Activated CD4-positive, alpha-beta T cell treated with anti-CD3 and anti-CD28 coated beads, Interleukin-2, amount 10 ng/mL, durations not matched to agents 7 days and 5 days (primary cell): ENCODE measurements at regions not wholly inside any gene's neighbourhood (a gene's known extent, or its start where the extent isn't known, plus 50 kb on each side); places are given as distances from the start of the nearest gene placed in this dataset.

ENCODE experiments used
- CTCF ChIA-PET: fragments of 350-600 bp; sonication (Branson Sonifier 250); formaldehyde crosslinking; loops from one replicate; lab custom pipeline; 2021; ENCODE audit warnings: antibody characterized with exemption; lab: Charles Lee
- POLR2A ChIA-PET: fragments of 350-600 bp; sonication (Branson Sonifier 250); formaldehyde crosslinking; loops from one replicate; lab custom pipeline; 2021; ENCODE audit warnings: antibody characterized with exemption; lab: Charles Lee
- DNase-seq: peaks from one replicate; pipeline ENCODE4 v3.0.0-alpha.2; 2020
- H3K27ac Mint-ChIP-seq: one replicate; pipeline ENCODE4 v1.8.0; 2021; ENCODE audit warnings: mild to moderate bottlenecking, moderate library complexity, mixed read lengths
- H3K27me3 Mint-ChIP-seq: one replicate; pipeline ENCODE4 v1.8.0; 2021; ENCODE audit warnings: mixed read lengths
- H3K36me3 Mint-ChIP-seq: one replicate; pipeline ENCODE4 v1.8.0; 2021; ENCODE audit warnings: low read depth, mixed read lengths
- H3K4me1 Mint-ChIP-seq: one replicate; pipeline ENCODE4 v1.8.0; 2021; ENCODE audit warnings: mixed read lengths
- H3K4me3 Mint-ChIP-seq: one replicate; pipeline ENCODE4 v1.8.0; 2021; ENCODE audit warnings: mild to moderate bottlenecking, moderate library complexity, mixed read lengths
- H3K9me3 Mint-ChIP-seq: one replicate; pipeline ENCODE4 v1.8.0; 2021; ENCODE audit warnings: mixed read lengths

DNA sequence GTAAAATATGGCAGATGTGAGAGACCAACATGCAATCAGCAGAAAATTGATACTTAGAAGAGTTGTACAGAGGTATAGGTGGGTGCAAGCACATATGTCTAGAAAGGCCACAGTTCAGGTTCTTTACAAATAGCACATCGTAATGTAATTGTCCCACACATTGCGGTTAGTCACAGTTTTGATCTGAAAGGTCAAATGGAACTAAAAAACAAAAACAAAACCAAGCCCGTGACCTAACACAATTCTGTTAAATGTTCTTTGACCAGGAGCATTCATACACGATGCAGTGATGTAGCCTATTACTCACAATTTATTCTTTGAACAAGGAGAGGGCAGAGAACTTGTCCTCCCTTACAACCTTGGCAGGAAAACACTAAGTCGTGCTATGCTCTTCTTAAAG lies 108.9 kb upstream of the MAP4K3 start:
- CTCF ChIA-PET: no interaction called here
- H3K27me3 Mint-ChIP-seq: peaks cover 4% of the 10 kb centered on the region
- no peak for DNase-seq
- H3K9me3 Mint-ChIP-seq: no peaks in the 10 kb centered on the region
- POLR2A ChIA-PET: no interaction called here
- H3K4me3 Mint-ChIP-seq: no peak overlapping the region
- no peaks in the 10 kb centered on the region for H3K4me1 Mint-ChIP-seq
- no peaks in the 10 kb centered on the region for H3K36me3 Mint-ChIP-seq
- H3K27ac Mint-ChIP-seq: no peak overlapping the region

DNA sequence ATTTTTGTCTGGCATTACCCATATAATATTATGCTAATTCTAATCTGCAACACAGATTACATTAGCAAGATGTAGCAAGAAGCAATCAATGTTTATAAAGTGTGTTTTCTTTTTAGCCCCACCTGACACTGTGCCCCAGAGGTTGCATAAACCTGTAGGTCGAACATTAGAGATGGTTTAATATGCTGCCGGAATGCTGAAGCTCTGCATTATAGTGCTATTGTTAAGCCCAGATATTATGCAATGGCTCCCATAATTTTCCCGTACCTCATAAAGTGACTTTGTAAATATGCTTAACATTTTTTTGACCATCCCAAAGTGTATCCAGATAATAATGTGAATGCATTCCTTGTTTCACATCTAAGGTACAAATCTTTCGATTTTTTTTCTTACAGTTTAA lies 109.3 kb upstream of the MAP4K3 start:
- no peak overlapping the region for H3K4me3 Mint-ChIP-seq
- ChIA-PET POLR2A (no interaction called here), CTCF (interaction anchor here (0.8 to 0.9 kb wide), 2 partner anchors 12 to 169 kb away, joined by 3 read pairs; no protein-coding TSS in a partner anchor)
- no peak overlapping the region for H3K27ac Mint-ChIP-seq
- peaks cover 4% of the 10 kb centered on the region for H3K27me3 Mint-ChIP-seq
- no peak for DNase-seq
- H3K36me3 Mint-ChIP-seq: no peaks in the 10 kb centered on the region
- no peaks in the 10 kb centered on the region for H3K4me1 Mint-ChIP-seq
- H3K9me3 Mint-ChIP-seq: no peaks in the 10 kb centered on the region

DNA sequence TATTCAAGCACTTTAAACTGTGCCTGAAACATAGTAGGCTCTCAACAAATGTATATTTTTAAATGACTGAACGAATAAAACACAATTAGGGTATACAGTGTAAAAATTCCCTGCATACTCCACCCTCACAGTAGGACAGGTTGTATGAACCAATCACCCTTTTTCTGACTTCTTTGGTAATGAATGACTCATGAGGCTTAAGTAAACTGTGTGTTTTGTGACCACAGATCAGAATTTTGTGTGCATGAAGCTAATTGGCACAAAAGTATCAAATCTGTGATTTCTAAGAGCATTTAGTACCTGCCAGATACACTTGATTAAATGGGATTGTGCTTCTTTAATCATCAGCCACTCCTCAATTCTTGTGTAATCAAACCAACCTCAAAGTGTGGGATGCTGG lies 109.9 kb upstream of the MAP4K3 start:
- ChIA-PET CTCF (interaction anchor here (0.8 to 1.1 kb wide), 3 partner anchors 13 to 169 kb away, joined by 3 read pairs; no protein-coding TSS in a partner anchor), POLR2A (no interaction called here)
- no peaks in the 10 kb centered on the region for H3K9me3 Mint-ChIP-seq
- H3K4me3 Mint-ChIP-seq: no peak overlapping the region
- H3K27me3 Mint-ChIP-seq: peaks cover 4% of the 10 kb centered on the region
- H3K4me1 Mint-ChIP-seq: no peaks in the 10 kb centered on the region
- H3K36me3 Mint-ChIP-seq: no peaks in the 10 kb centered on the region
- DNase-seq: no peak
- no peak overlapping the region for H3K27ac Mint-ChIP-seq

DNA sequence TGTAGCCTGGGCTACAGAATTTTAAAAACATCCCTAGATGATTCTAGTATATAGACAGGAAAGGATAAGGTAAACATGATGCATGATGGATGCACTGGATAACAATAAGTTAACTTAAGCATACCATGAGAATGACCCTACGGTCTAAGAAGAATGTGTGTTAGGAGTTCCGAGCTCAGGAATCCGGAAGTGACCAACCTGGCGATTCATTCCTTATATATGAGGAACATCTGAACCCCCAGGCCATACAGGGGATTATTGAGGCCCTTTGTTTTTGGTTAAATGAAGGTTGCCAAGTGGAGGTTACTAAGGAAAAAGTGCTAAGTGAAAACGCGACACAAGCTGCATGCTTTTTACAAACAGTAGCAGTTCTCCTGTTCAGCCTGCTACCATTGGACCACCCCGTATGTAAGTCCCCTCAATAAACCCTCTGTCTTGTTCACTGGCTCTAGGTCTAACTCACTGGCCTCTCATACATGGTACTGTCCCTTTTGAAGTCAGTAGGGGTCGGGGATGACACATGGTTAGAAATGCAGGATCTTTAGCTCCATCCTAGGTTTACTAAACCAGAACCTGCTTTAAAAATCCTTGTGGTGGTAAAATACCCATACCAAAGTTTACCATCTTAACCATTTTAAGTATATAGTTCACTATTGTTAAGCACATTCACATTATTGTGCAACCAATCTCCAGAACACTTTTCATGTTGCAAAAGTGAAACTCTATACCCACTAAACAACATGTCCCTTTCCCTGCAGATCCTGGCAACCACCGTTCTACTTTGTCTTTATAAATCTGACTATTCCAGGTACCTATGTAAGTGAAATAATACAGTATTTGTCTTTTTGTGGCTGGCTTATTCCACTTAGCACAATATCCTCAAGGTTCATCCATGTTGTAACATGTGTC lies 111.0 kb upstream of the MAP4K3 start:
- POLR2A ChIA-PET: no interaction called here
- Mint-ChIP-seq H3K4me1 (no peaks in the 10 kb centered on the region), H3K27me3 (peaks cover 4% of the 10 kb centered on the region), H3K4me3 (no peak overlapping the region), H3K36me3 (no peaks in the 10 kb centered on the region), H3K27ac (no peak overlapping the region), H3K9me3 (no peaks in the 10 kb centered on the region)
- CTCF ChIA-PET: interaction anchor here (1.1 kb wide), 1 partner anchor 46 kb away, joined by 3 read pairs; no protein-coding TSS in a partner anchor
- DNase-seq: no peak

DNA sequence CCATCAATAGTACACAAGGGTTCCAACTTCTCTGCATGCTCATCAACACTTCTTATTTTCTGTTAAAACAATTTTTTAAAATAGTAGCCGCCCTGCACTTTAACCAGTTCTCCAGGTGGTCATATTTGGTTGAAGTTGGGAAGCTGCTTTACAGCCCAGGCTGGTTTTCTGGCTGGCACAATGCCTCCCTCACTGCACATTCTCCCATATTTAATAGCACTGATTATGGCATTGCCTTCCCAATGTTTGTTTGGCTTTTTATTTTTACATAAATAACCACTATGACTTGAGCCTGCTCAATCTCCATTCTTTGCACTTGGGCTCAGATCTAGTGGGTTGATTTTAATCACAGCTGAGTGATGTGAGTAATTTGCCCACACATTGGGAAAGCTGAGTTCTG lies 111.9 kb upstream of the MAP4K3 start:
- Mint-ChIP-seq H3K36me3 (no peaks in the 10 kb centered on the region), H3K4me1 (no peaks in the 10 kb centered on the region), H3K27ac (no peak overlapping the region), H3K9me3 (no peaks in the 10 kb centered on the region), H3K4me3 (no peak overlapping the region), H3K27me3 (peaks cover 4% of the 10 kb centered on the region)
- ChIA-PET POLR2A (no interaction called here), CTCF (no interaction called here)
- DNase-seq: no peak

DNA sequence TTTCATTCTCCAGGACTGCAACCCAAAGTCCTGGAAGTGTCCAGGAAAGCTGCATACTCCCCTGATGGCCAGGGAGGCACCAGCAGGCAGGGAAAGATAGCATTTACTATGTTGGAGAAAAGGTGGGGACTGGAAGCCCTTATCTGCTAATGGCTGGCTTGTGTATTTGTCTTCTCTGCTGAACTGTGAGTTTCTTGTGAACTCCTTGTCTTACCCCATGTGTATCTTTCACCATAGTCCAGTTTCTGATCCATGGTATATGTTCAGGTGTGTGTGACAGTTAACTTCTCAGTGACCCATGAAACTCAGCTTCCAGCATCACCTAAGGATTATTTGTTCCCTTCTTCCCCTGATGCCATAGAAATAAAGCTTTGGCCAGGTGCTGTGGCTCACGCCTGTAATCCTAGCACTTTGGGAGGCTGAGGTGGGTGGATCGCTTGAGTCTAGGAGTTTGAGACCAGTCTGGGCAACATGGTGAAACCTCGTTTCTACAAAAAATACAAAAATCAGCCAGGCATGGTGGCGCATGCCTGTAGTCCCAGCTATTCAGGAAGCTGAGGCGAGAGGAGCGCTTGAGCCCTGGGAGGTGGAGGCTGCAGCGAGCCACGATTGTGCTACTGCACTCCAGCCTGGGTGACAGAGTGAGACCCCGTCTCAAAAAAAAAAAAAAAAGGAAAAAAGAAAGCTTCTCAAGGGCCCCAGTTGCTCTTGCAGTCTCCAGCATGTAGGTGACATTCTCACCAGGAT lies 112.8 kb upstream of the MAP4K3 start:
- Mint-ChIP-seq H3K27ac (no peak overlapping the region), H3K27me3 (peaks cover 4% of the 10 kb centered on the region), H3K36me3 (no peaks in the 10 kb centered on the region), H3K9me3 (no peaks in the 10 kb centered on the region), H3K4me3 (no peak overlapping the region), H3K4me1 (no peaks in the 10 kb centered on the region)
- ChIA-PET CTCF (interaction anchor here (1.1 kb wide), 1 partner anchor 15 kb away, joined by 3 read pairs; no protein-coding TSS in a partner anchor), POLR2A (no interaction called here)
- DNase-seq: no peak

DNA sequence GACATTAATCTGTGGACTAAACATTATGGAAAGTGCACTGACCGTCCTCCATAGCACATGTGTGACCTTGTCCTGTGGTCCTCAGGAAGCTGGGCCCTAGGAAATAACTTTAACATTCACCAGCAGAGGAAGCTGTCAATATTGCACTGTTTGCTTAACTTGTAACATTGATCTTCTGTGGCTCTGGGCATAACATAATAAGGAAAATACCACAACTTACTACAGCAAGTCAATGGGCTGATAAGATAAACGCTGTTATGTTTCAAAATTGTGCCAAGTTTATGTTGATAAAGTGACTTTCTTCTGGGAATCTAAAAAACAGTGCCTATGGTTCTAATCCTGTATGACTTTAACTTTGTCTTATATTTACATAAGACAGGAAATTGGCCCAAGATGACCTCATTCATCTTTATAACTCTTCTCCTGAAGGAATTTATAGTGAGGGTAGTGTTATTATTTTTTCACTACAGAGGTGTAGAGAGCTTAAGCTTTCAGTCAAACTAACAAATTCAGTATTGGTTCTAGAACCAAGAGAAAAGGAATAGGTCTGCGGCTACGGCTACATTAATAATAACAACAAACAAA lies 113.7 kb upstream of the MAP4K3 start:
- no peak overlapping the region for H3K4me3 Mint-ChIP-seq
- POLR2A ChIA-PET: no interaction called here
- no peaks in the 10 kb centered on the region for H3K9me3 Mint-ChIP-seq
- H3K4me1 Mint-ChIP-seq: no peaks in the 10 kb centered on the region
- DNase-seq: no peak
- peaks cover 4% of the 10 kb centered on the region for H3K27me3 Mint-ChIP-seq
- CTCF ChIA-PET: interaction anchor here (1.1 kb wide), 1 partner anchor 14 kb away, joined by 3 read pairs; no protein-coding TSS in a partner anchor
- no peaks in the 10 kb centered on the region for H3K36me3 Mint-ChIP-seq
- no peak overlapping the region for H3K27ac Mint-ChIP-seq

DNA sequence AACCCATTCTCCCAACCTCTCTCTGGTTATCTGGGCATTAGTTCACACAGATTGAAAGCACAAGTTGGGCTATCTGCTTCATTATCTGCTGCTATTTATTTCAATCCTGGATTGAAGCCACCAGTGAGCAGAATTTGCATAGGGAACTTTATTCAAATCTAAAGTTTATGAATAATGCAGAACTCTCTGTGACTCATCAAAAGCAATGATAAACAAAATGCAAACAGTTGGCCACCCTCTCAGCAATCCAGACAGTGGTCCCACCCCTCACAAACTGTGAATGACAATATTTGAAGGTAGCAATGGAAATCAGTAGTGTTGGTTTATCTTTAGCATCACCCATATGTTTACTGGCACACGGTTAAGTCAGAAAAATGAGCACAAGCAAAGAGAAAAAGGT lies 106.8 kb upstream of the TMEM178A start:
- Mint-ChIP-seq H3K27me3 (no peaks in the 10 kb centered on the region), H3K9me3 (peaks cover 19% of the 10 kb centered on the region), H3K4me1 (no peaks in the 10 kb centered on the region), H3K4me3 (no peak overlapping the region), H3K36me3 (no peaks in the 10 kb centered on the region), H3K27ac (no peak overlapping the region)
- ChIA-PET CTCF (no interaction called here), POLR2A (no interaction called here)
- no peak for DNase-seq

DNA sequence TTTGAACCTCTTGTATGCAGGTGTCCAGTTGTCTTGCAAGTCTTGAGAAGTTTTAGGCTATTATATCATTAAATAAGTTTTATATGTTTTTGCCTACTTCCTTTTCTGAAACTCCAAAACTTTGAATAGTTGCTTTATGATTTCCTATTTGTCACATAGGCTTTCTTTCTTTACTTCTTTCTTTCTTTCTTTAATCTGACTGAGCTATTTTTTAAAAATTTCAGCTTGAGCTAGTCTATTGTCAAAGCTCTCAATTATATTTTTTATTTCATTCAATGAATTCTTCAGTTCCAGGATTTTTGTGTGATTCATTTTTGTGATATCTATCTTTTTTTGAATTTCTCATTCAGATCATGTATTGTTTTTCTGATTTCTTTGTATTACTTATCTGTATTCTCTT lies 102.1 kb upstream of the TMEM178A start:
- Mint-ChIP-seq H3K9me3 (peaks cover 24% of the 10 kb centered on the region), H3K27me3 (no peaks in the 10 kb centered on the region), H3K4me3 (no peak overlapping the region), H3K4me1 (no peaks in the 10 kb centered on the region), H3K27ac (no peak overlapping the region), H3K36me3 (no peaks in the 10 kb centered on the region)
- ChIA-PET POLR2A (no interaction called here), CTCF (no interaction called here)
- DNase-seq: no peak

DNA sequence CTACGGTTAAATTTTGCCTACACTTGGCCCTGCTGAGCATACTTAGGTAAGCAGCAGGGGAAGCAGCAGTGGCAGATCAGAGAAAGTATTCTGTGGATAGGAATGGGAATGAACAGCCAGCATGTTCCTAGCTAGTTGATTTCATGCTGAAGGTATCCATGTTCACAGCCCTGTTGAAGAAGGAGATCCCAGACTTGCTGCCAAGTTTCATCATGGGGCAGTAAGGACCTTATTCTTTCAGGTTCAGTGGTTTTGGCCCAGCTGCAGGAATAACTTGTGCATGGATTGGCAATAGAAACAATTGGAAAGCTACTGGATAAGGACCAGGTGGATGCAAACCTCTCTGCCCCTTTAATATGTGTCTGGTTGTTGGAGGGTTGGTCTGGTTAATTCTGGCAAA lies 98.2 kb upstream of the TMEM178A start:
- Mint-ChIP-seq H3K27ac (no peak overlapping the region), H3K4me1 (no peaks in the 10 kb centered on the region), H3K4me3 (no peak overlapping the region), H3K9me3 (peaks cover 18% of the 10 kb centered on the region), H3K27me3 (no peaks in the 10 kb centered on the region), H3K36me3 (no peaks in the 10 kb centered on the region)
- POLR2A ChIA-PET: no interaction called here
- no peak for DNase-seq
- CTCF ChIA-PET: no interaction called here

DNA sequence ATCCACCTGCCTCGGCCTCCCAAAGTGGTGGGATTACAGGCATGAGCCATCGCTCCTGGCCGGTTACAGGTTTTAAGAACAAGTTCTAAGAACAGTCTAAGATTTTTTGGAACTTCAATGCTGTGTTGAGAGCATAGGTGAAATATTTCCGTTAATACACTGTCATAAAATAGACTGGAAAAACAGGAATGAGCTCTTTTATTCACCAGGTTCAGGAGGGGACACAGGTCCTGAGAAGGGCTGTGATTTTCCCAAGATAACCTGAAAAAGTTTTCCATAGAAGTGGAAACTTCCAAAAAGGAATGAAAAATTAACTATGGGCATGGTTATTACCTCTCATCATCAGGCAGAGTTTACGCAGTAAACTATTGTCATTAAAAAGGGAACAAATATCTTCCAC lies 97.6 kb upstream of the TMEM178A start:
- Mint-ChIP-seq H3K27me3 (no peaks in the 10 kb centered on the region), H3K4me3 (no peak overlapping the region), H3K9me3 (peaks cover 13% of the 10 kb centered on the region), H3K4me1 (no peaks in the 10 kb centered on the region), H3K36me3 (no peaks in the 10 kb centered on the region), H3K27ac (no peak overlapping the region)
- POLR2A ChIA-PET: no interaction called here
- CTCF ChIA-PET: no interaction called here
- DNase-seq: no peak

DNA sequence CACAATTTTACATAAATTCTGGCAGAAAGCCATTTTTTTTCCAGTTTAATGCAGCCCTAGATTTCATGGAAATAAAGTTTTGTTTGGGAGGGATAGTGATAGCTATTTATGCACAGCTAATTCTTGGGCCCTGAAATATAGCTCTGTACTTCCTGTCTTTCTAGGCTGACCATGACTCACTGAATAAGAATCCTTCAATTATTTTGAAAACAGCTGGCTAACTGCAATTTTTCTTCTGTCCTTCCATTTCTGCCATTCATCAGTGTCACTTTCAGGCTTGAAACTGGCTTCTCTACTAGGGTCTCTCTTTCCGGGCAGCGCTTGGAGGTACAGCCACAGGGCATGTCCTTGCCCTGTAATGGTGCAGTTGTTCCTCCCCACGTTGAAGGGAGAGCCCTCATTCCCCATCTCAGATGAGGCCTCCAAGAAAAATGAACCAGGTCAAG lies 97.1 kb upstream of the TMEM178A start:
- CTCF ChIA-PET: no interaction called here
- no peaks in the 10 kb centered on the region for H3K36me3 Mint-ChIP-seq

DNA sequence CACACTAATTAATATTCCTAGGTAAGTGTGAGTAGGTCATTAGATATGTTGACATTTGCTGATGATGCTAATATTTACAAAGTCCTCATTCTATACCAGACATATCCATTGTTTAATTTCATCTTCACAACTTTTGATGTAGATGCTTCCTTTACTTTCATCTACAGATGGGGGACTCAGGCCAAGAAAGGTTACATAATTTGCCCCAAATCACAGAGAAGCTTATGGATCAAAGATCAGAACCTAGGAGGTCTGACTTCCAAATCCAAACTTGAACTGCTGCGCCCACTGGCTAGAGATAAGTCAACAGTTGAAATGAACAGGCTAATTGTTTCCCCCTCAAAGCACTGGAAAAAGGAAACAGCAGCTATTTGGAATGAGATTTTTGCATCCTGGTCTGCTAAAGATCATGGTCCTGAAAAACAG lies 95.6 kb upstream of the TMEM178A start:
- CTCF ChIA-PET: no interaction called here
- Mint-ChIP-seq H3K27ac (no peak overlapping the region), H3K4me1 (no peaks in the 10 kb centered on the region), H3K36me3 (no peaks in the 10 kb centered on the region), H3K27me3 (no peaks in the 10 kb centered on the region), H3K4me3 (no peak overlapping the region), H3K9me3 (no peaks in the 10 kb centered on the region)
- DNase-seq: no peak
- POLR2A ChIA-PET: no interaction called here

More for the DNA sequence above, 97.1 kb upstream of the TMEM178A start:
- Mint-ChIP-seq H3K4me1 (no peaks in the 10 kb centered on the region), H3K27me3 (no peaks in the 10 kb centered on the region), H3K9me3 (peaks cover 8% of the 10 kb centered on the region), H3K27ac (no peak overlapping the region), H3K4me3 (no peak overlapping the region)
- no peak for DNase-seq
- POLR2A ChIA-PET: no interaction called here
